H1 (cell line): ENCODE measurements at regions not wholly inside any gene's neighbourhood (a gene's known extent, or its start where the extent isn't known, plus 50 kb on each side); places are given as distances from the start of the nearest gene placed in this dataset.

ENCODE experiments used
- CTCF ChIA-PET: fragments of 300-600 bp; sonication (Branson Sonifier 250); formaldehyde crosslinking; loops from one replicate; lab custom pipeline; 2021; ENCODE audit not compliant: partially characterized antibody; lab: Charles Lee
- POLR2A ChIA-PET: fragments of 300-600 bp; sonication (Branson Sonifier 250); formaldehyde crosslinking; loops from one replicate; lab custom pipeline; 2021; ENCODE audit warnings: inconsistent platforms; ENCODE audit not compliant: partially characterized antibody; lab: Charles Lee
- DNase-seq, 2 experiments: peaks; one replicate each; pipeline versions ENCODE4 v3.0.0 to v3.0.0-alpha.2; 2010 to 2022; ENCODE audit warnings: low spot score in 2 of 2, low read depth in 1 of 2, mixed read lengths in 1 of 2
- FAIRE-seq: peaks from 2 replicates; lab custom pipeline; 2011; peaks lifted over from hg19 to GRCh38; lab: Jason Lieb, UNC
- H2AFZ ChIP-seq: 2 replicates; pipeline ENCODE4 v1.8.1; 2012; ENCODE audit warnings: low read length, inconsistent platforms
- H2AK5ac ChIP-seq: 2 replicates; pipeline ENCODE4 v1.6.1; 2013; ENCODE audit warnings: low read depth, low read length
- H2BK120ac ChIP-seq: replicated peaks from 2 replicates; pipeline ENCODE3; 2013; ENCODE audit warnings: low read depth, low read length, inconsistent platforms
- H2BK12ac ChIP-seq: 2 replicates; pipeline ENCODE4 v1.6.1; 2013; ENCODE audit warnings: low read depth, low read length
- H2BK15ac ChIP-seq: 2 replicates; pipeline ENCODE4 v1.6.1; 2013; ENCODE audit warnings: low read length
- H2BK20ac ChIP-seq: 2 replicates; pipeline ENCODE4 v1.6.1; 2013; ENCODE audit warnings: low read length
- H2BK5ac ChIP-seq: 2 replicates; pipeline ENCODE4 v1.6.1; 2013; ENCODE audit warnings: low read depth, low read length
- H3K14ac ChIP-seq: 2 replicates; pipeline ENCODE4 v1.6.1; 2013; ENCODE audit warnings: inconsistent platforms; ENCODE audit not compliant: insufficient read length
- H3K18ac ChIP-seq: 2 replicates; pipeline ENCODE4 v1.6.1; 2013; ENCODE audit warnings: low read length; ENCODE audit errors: extremely low read depth
- H3K23ac ChIP-seq: 2 replicates; pipeline ENCODE4 v1.6.1; 2013; ENCODE audit warnings: inconsistent platforms; ENCODE audit not compliant: insufficient read length
- H3K23me2 ChIP-seq: 2 replicates; pipeline ENCODE4 v1.6.1; 2013; ENCODE audit warnings: low read depth, low read length
- H3K27ac ChIP-seq: 2 replicates; pipeline ENCODE4 v1.6.1; 2011; ENCODE audit warnings: low read depth, low read length, inconsistent platforms
- H3K27me3 ChIP-seq, 4 experiments: replicated peaks in 1 of 4; 1 replicate in 1 of 4; 2 replicates in 3 of 4; pipeline versions ENCODE4 v1.6.1 to v1.8.1; 2011 to 2013; ENCODE audit warnings: low read length in 3 of 4, mild to moderate bottlenecking in 3 of 4, inconsistent platforms in 2 of 4, mixed read lengths in 2 of 4, moderate library complexity in 1 of 4; ENCODE audit not compliant: control insufficient read depth in 3 of 4, insufficient read depth in 3 of 4; ENCODE audit errors: extremely low read depth in 1 of 4
- H3K36me3 ChIP-seq, 4 experiments: 2 replicates each; pipeline versions ENCODE4 v1.6.1 to v1.8.1; 2011 to 2013; ENCODE audit warnings: mild to moderate bottlenecking in 4 of 4, low read length in 3 of 4, moderate library complexity in 2 of 4, control low read depth in 1 of 4, inconsistent platforms in 1 of 4; ENCODE audit not compliant: insufficient read depth in 4 of 4, control insufficient read depth in 2 of 4
- H3K4ac ChIP-seq: replicated peaks from 2 replicates; pipeline ENCODE3; 2013; ENCODE audit warnings: low read length, low read depth, mixed read lengths, inconsistent platforms; ENCODE audit not compliant: insufficient read length
- H3K4me1 ChIP-seq, 4 experiments: replicated peaks in 1 of 4; 1 replicate in 1 of 4; 2 replicates in 3 of 4; pipeline versions ENCODE4 v1.6.1 to v1.8.1; 2011 to 2013; ENCODE audit warnings: low read length in 3 of 4, inconsistent platforms in 2 of 4, mixed read lengths in 1 of 4; ENCODE audit not compliant: insufficient read depth in 4 of 4, control insufficient read depth in 3 of 4
- H3K4me2 ChIP-seq, 2 experiments: 2 replicates each; pipeline versions ENCODE4 v1.6.1 to v1.8.1; 2011 to 2013; ENCODE audit warnings: low read depth in 2 of 2, low read length in 2 of 2, control low read depth in 1 of 2, inconsistent platforms in 1 of 2, mild to moderate bottlenecking in 1 of 2; ENCODE audit not compliant: insufficient read depth in 1 of 2
- H3K4me3 ChIP-seq, 4 experiments: fragments of 200-600, 300-600 bp in 1 of 4; sonication (generic), shearing (Covaris generic), sonication (Bioruptor Twin) in 1 of 4; 2 replicates each; pipeline versions ENCODE4 v1.5.1 to v1.8.1; 2011 to 2016; ENCODE audit warnings: low read length in 4 of 4, low read depth in 3 of 4, control low read depth in 2 of 4, inconsistent platforms in 2 of 4, mild to moderate bottlenecking in 2 of 4, mixed read lengths in 1 of 4, moderate library complexity in 1 of 4; ENCODE audit not compliant: insufficient read depth in 2 of 4; ENCODE audit errors: extremely low read depth in 1 of 4
- H3K56ac ChIP-seq: replicated peaks from 2 replicates; pipeline ENCODE3; 2013; ENCODE audit warnings: low read depth, mild to moderate bottlenecking, mixed read lengths, low read length, inconsistent platforms; ENCODE audit not compliant: insufficient read length
- H3K79me1 ChIP-seq: 2 replicates; pipeline ENCODE4 v1.6.1; 2013; ENCODE audit warnings: low read depth, low read length, control low read depth
- H3K79me2 ChIP-seq, 2 experiments: 2 replicates each; pipeline versions ENCODE4 v1.6.1 to v1.8.1; 2012 to 2013; ENCODE audit warnings: low read length in 2 of 2, mild to moderate bottlenecking in 2 of 2, inconsistent platforms in 1 of 2; ENCODE audit not compliant: insufficient read depth in 2 of 2, control insufficient read depth in 1 of 2
- H3K9ac ChIP-seq, 4 experiments: replicated peaks in 1 of 4; 1 replicate in 1 of 4; 2 replicates in 3 of 4; pipeline versions ENCODE4 v1.6.1 to v1.8.1; 2011 to 2013; ENCODE audit warnings: low read depth in 3 of 4, low read length in 3 of 4, control low read depth in 2 of 4, mild to moderate bottlenecking in 2 of 4, moderate library complexity in 2 of 4, inconsistent platforms in 1 of 4; ENCODE audit errors: extremely low read depth in 1 of 4
- H3K9me3 ChIP-seq, 2 experiments: 2 replicates each; pipeline versions ENCODE4 v1.6.1 to v1.8.1; 2012 to 2013; ENCODE audit warnings: mild to moderate bottlenecking in 2 of 2, moderate library complexity in 2 of 2, control low read depth in 1 of 2, inconsistent platforms in 1 of 2, low read depth in 1 of 2, low read length in 1 of 2, mixed read lengths in 1 of 2; ENCODE audit not compliant: insufficient read depth in 2 of 2
- H4K20me1 ChIP-seq, 2 experiments: replicated peaks in 1 of 2; 2 replicates each; pipeline versions ENCODE3 to v1.8.1; 2011 to 2013; ENCODE audit warnings: inconsistent platforms in 2 of 2, low read length in 2 of 2, mild to moderate bottlenecking in 1 of 2; ENCODE audit not compliant: insufficient read depth in 2 of 2, control insufficient read depth in 1 of 2
- H4K5ac ChIP-seq: 2 replicates; pipeline ENCODE4 v1.6.1; 2013; ENCODE audit warnings: low read length, low read depth, mixed read lengths, inconsistent platforms; ENCODE audit not compliant: insufficient read length
- H4K8ac ChIP-seq: 2 replicates; pipeline ENCODE4 v1.8.0; 2013; ENCODE audit warnings: mild to moderate bottlenecking, moderate library complexity, low read length, inconsistent platforms; ENCODE audit not compliant: insufficient read depth; ENCODE audit errors: extremely low read depth
- H4K91ac ChIP-seq: replicated peaks from 2 replicates; pipeline ENCODE3; 2013; ENCODE audit warnings: low read length, mixed read lengths, inconsistent platforms; ENCODE audit not compliant: insufficient read length
- E2F6 ChIP-seq: IDR thresholded peaks from 2 replicates; pipeline ENCODE4 v1.6.1; 2012; ENCODE audit warnings: inconsistent platforms
- EGR1 ChIP-seq: IDR thresholded peaks from 2 replicates; pipeline ENCODE4 v1.6.1; 2011; ENCODE audit warnings: low read depth, low read length, borderline replicate concordance
- SIN3A ChIP-seq, 2 experiments: IDR thresholded peaks in 1 of 2; conservative IDR thresholded peaks in 1 of 2; 2 replicates each; pipeline ENCODE4 v1.6.1; 2011 to 2012; ENCODE audit warnings: low read length in 2 of 2, improper control_type of control experiment in 1 of 2, low read depth in 1 of 2, mild to moderate bottlenecking in 1 of 2
- SP2 ChIP-seq: IDR thresholded peaks from 2 replicates; pipeline ENCODE4 v1.6.1; 2012; ENCODE audit warnings: mild to moderate bottlenecking, low read length, inconsistent platforms
- SRF ChIP-seq: IDR thresholded peaks from 2 replicates; pipeline ENCODE4 v1.6.1; 2011; ENCODE audit warnings: mild to moderate bottlenecking, low read depth, low read length, moderate library complexity
- WGBS, 2 experiments: shearing (Covaris generic) in 1 of 2; methylation state at CpG; one replicate each; pipeline versions ENCODE4 v1.1.6 to v1.1.7; 2013 to 2015; ENCODE audit warnings: low lambda C conversion rate in 2 of 2, mixed read lengths in 2 of 2, inconsistent platforms in 1 of 2, low coverage in 1 of 2, missing lambda C conversion rate in 1 of 2; ENCODE audit not compliant: insufficient replicate concordance in 2 of 2, insufficient coverage in 1 of 2, insufficient read length in 1 of 2; ENCODE audit errors: extremely low coverage in 1 of 2, missing lambda C conversion rate in 1 of 2; 5-methylcytosine and 5-hydroxymethylcytosine counted together

GRCh38 chr1:245067257-245067656 is 87.5 kb upstream of the KIF26B start:
- H4K8ac ChIP-seq: no peak overlapping the region
- no peak overlapping the region for H3K14ac ChIP-seq
- H2AFZ ChIP-seq: no peak overlapping the region
- H3K23ac ChIP-seq: no peak overlapping the region
- no peak overlapping the region for H3K4me2 ChIP-seq
- no peaks in the 10 kb centered on the region for H3K79me1 ChIP-seq
- no peak overlapping the region for H2BK120ac ChIP-seq
- no peaks in the 10 kb centered on the region for H3K23me2 ChIP-seq
- no peak overlapping the region for H3K27ac ChIP-seq
- no peak overlapping the region for H3K18ac ChIP-seq
- H2BK15ac ChIP-seq: no peak overlapping the region
- H2BK12ac ChIP-seq: no peak overlapping the region
- no peak overlapping the region for H3K4me3 ChIP-seq
- no peaks in the 10 kb centered on the region for H3K27me3 ChIP-seq
- no peaks in the 10 kb centered on the region for H3K4me1 ChIP-seq
- H3K79me2 ChIP-seq: no peaks in the 10 kb centered on the region
- no peak overlapping the region for H2BK5ac ChIP-seq
- H3K9ac ChIP-seq: no peak overlapping the region
- H3K9me3 ChIP-seq: peaks cover 2 to 4% of the 10 kb centered on the region in 2 experiments; a peak in 2 of 4 replicates
- FAIRE-seq (no peak), DNase-seq (no peak)
- H4K5ac ChIP-seq: no peak overlapping the region
- no peak overlapping the region for H3K56ac ChIP-seq
- no peak overlapping the region for H2AK5ac ChIP-seq
- WGBS, 2 experiments: 90% methylated on average over 5 of the region's 5 CpGs; no CpG with 5 or more reads in 1 of the 2 experiments
- H4K20me1 ChIP-seq: no peaks in the 10 kb centered on the region
- no peak overlapping the region for H3K4ac ChIP-seq
- no peaks in the 10 kb centered on the region; a peak in 1 of 8 replicates for H3K36me3 ChIP-seq
- CTCF ChIA-PET: no interaction called here
- H2BK20ac ChIP-seq: no peak overlapping the region
- POLR2A ChIA-PET: no interaction called here
- no peak overlapping the region for H4K91ac ChIP-seq
- TF ChIP-seq SIN3A (conservative IDR thresholded peaks at IDR 0.05 in 1 of 2, IDR thresholded peaks at IDR 0.05 in 1 of 2; ENCODE audit: low read depth in 1 of 2, low read length in 2 of 2): no peak
- TF ChIP-seq E2F6: no peak
- no peak for TF ChIP-seq SRF
- no peak for TF ChIP-seq EGR1
- TF ChIP-seq SP2: no peak
